ENCODE measurements at regions not wholly inside any gene's neighbourhood (a gene's known extent, or its start where the extent isn't known, plus 50 kb on each side); places are given as distances from the start of the nearest gene placed in this dataset.

- H3K36me3 ChIP-seq (ENCODE audit: insufficient read depth, low read length, poor library complexity, severe bottlenecking), result no peaks in the 10 kb centered on the region
- no peak overlapping the region for H3K4me3 ChIP-seq (ENCODE audit: low read depth, low read length, poor library complexity, severe bottlenecking)
- TF ChIP-seq, protein P1, sequence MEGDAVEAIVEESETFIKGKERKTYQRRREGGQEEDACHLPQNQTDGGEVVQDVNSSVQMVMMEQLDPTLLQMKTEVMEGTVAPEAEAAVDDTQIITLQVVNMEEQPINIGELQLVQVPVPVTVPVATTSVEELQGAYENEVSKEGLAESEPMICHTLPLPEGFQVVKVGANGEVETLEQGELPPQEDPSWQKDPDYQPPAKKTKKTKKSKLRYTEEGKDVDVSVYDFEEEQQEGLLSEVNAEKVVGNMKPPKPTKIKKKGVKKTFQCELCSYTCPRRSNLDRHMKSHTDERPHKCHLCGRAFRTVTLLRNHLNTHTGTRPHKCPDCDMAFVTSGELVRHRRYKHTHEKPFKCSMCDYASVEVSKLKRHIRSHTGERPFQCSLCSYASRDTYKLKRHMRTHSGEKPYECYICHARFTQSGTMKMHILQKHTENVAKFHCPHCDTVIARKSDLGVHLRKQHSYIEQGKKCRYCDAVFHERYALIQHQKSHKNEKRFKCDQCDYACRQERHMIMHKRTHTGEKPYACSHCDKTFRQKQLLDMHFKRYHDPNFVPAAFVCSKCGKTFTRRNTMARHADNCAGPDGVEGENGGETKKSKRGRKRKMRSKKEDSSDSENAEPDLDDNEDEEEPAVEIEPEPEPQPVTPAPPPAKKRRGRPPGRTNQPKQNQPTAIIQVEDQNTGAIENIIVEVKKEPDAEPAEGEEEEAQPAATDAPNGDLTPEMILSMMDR (conservative IDR thresholded peaks at IDR 0.05; ENCODE audit: low read depth, low read length), result no peak
- no TSS peak for BruUV-seq (replicated peaks)
- H3K9me3 ChIP-seq (ENCODE audit: low read depth, low read length, poor library complexity, severe bottlenecking), result no peaks in the 10 kb centered on the region
- DNase-seq (ENCODE audit: low spot score), result no peak
- no peak overlapping the region for H3K27ac ChIP-seq (ENCODE audit: low read depth, low read length, poor library complexity, severe bottlenecking)
- ChIA-PET POLR2A (ENCODE audit: low non-redundant PET) (no interaction called here), CTCF (no interaction called here)
- no peaks in the 10 kb centered on the region for H3K27me3 ChIP-seq (replicated peaks; ENCODE audit: insufficient read depth, low read depth, low read length, poor library complexity)
- no peaks in the 10 kb centered on the region for H3K4me1 ChIP-seq (ENCODE audit: insufficient read depth, low read length, poor library complexity, severe bottlenecking)
- intact Hi-C loops (cut with micrococcal nuclease; ENCODE audit: unreplicated experiment), result no loop called here
Measured at GRCh38 chr2:118474541-118474920, 372.9 kb downstream of the EN1 start.

DNA sequence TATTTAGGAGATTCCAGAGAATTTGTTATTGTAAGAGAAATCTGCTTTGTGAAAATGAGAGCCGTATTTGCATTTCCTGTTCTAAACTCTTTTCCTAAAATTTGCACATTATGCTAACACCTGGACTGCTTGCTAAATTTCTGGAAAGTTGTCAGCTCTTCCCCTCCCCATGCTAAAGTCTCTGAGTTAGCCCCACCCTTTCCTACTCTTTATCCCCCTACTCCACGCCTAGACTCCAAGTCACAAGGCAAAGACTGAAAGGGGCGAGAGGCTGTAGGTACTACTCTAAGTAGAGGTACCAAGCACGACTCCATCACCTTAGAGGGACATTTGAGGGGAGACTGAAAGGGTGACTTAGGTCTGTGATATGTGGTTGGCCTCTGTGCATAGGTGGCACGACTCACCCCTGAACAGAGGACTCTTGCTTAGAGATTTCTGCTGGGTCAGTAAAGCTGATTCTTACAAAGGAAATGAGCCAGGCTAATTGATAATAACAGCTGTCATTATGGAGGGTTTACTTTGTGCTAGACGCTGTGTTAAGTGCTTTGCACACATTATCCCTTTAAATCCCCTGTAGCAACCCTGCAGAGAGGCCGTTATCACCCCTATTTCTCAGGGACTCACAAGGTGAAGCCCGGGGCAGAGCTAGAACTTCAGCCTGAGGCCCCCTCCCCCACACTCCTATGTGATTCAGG, 373.5 kb downstream of the EN1 start:
- ChIA-PET CTCF (no interaction called here), POLR2A (ENCODE audit: low non-redundant PET) (no interaction called here)
- H3K4me3 ChIP-seq (ENCODE audit: low read depth, low read length, poor library complexity, severe bottlenecking), result no peak overlapping the region
- intact Hi-C loops (cut with micrococcal nuclease; ENCODE audit: unreplicated experiment), result no loop called here
- H3K4me1 ChIP-seq (ENCODE audit: insufficient read depth, low read length, poor library complexity, severe bottlenecking), result no peaks in the 10 kb centered on the region
- no peak overlapping the region for H3K27ac ChIP-seq (ENCODE audit: low read depth, low read length, poor library complexity, severe bottlenecking)
- TF ChIP-seq, protein P1 (conservative IDR thresholded peaks at IDR 0.05; ENCODE audit: low read depth, low read length), result no peak
- no peak for TF ChIP-seq EZH2 (IDR thresholded peaks at IDR 0.05; ENCODE audit: borderline replicate concordance, low read depth, low read length, poor library complexity, severe bottlenecking)
- BruUV-seq (replicated peaks), result no TSS peak
- H3K36me3 ChIP-seq (ENCODE audit: insufficient read depth, low read length, poor library complexity, severe bottlenecking), result no peaks in the 10 kb centered on the region
- H3K27me3 ChIP-seq (replicated peaks; ENCODE audit: insufficient read depth, low read depth, low read length, poor library complexity), result no peaks in the 10 kb centered on the region
- H3K9me3 ChIP-seq (ENCODE audit: low read depth, low read length, poor library complexity, severe bottlenecking), result no peaks in the 10 kb centered on the region
- DNase-seq (ENCODE audit: low spot score), result peak; percentile 10

- DNase-seq (ENCODE audit: low spot score), result no peak
- BruUV-seq (replicated peaks), result no TSS peak
- CTCF ChIA-PET, result no interaction called here
- H3K27me3 ChIP-seq (replicated peaks; ENCODE audit: insufficient read depth, low read depth, low read length, poor library complexity), result no peaks in the 10 kb centered on the region
- H3K36me3 ChIP-seq (ENCODE audit: insufficient read depth, low read length, poor library complexity, severe bottlenecking), result no peaks in the 10 kb centered on the region
- POLR2A ChIA-PET (ENCODE audit: low non-redundant PET), result no interaction called here
- H3K4me1 ChIP-seq (ENCODE audit: insufficient read depth, low read length, poor library complexity, severe bottlenecking), result no peaks in the 10 kb centered on the region
- no peak overlapping the region for H3K27ac ChIP-seq (ENCODE audit: low read depth, low read length, poor library complexity, severe bottlenecking)
- H3K4me3 ChIP-seq (ENCODE audit: low read depth, low read length, poor library complexity, severe bottlenecking), result no peak overlapping the region
- no peaks in the 10 kb centered on the region for H3K9me3 ChIP-seq (ENCODE audit: low read depth, low read length, poor library complexity, severe bottlenecking)
- intact Hi-C loops (cut with micrococcal nuclease; ENCODE audit: unreplicated experiment), result no loop called here
- TF ChIP-seq, protein P1 (conservative IDR thresholded peaks at IDR 0.05; ENCODE audit: low read depth, low read length), result no peak
- TF ChIP-seq EZH2 (IDR thresholded peaks at IDR 0.05; ENCODE audit: borderline replicate concordance, low read depth, low read length, poor library complexity, severe bottlenecking), result no peak
Measured at GRCh38 chr2:118473241-118473640, 374.2 kb downstream of the EN1 start.

All from A673 (cell line).